Thoracic aorta (tissue), 2 donors: ENCODE measurements at regions not wholly inside any gene's neighbourhood (a gene's known extent, or its start where the extent isn't known, plus 50 kb on each side); places are given as distances from the start of the nearest gene placed in this dataset.

Experiments
- ATAC-seq: fragments of 150-250 bp; one replicate; pipeline ENCODE4 v1.8.0; 2017; ENCODE audit warnings: low read depth; ENCODE audit not compliant: insufficient number of reproducible peaks, low FRiP score
- DNase-seq: peaks from one replicate; pipeline ENCODE4 v3.0.0-alpha.2; 2020; ENCODE audit warnings: low spot score
- H3K27ac ChIP-seq, 2 donors: fragments of 200-600 bp; sonication (generic); 1 replicate in 1 of 2; 2 replicates in 1 of 2; pipeline ENCODE4 v1.5.1; 2016; ENCODE audit warnings: mild to moderate bottlenecking in 2 of 2, moderate library complexity in 2 of 2
- H3K27me3 ChIP-seq: fragments of 200-600 bp; sonication (generic); replicated peaks from 2 replicates; pipeline ENCODE4 v1.6.0; 2016; ENCODE audit warnings: mild to moderate bottlenecking; ENCODE audit not compliant: insufficient read depth
- H3K36me3 ChIP-seq: fragments of 200-600 bp; sonication (generic); one replicate; pipeline ENCODE4 v1.5.1; 2016
- H3K4me1 ChIP-seq, 2 donors: fragments of 200-600 bp; sonication (generic); 1 replicate in 1 of 2; 2 replicates in 1 of 2; pipeline versions ENCODE4 v1.5.1 to v1.6.0; 2016; ENCODE audit warnings: low read depth in 2 of 2, mild to moderate bottlenecking in 1 of 2; ENCODE audit not compliant: control insufficient read depth in 1 of 2
- H3K4me3 ChIP-seq: fragments of 200-600 bp; sonication (generic); 2 replicates; pipeline ENCODE4 v1.5.1; 2016; ENCODE audit warnings: mild to moderate bottlenecking
- H3K9me3 ChIP-seq: fragments of 200-600 bp; sonication (generic); 2 replicates; pipeline ENCODE4 v1.5.1; 2016
- TF ChIP-seq, protein P1 (sequence below): fragments of 200-600 bp; sonication (generic); IDR thresholded peaks from one replicate; pipeline ENCODE4 v1.5.1; 2019; ENCODE audit warnings: antibody characterized with exemption

DNA sequence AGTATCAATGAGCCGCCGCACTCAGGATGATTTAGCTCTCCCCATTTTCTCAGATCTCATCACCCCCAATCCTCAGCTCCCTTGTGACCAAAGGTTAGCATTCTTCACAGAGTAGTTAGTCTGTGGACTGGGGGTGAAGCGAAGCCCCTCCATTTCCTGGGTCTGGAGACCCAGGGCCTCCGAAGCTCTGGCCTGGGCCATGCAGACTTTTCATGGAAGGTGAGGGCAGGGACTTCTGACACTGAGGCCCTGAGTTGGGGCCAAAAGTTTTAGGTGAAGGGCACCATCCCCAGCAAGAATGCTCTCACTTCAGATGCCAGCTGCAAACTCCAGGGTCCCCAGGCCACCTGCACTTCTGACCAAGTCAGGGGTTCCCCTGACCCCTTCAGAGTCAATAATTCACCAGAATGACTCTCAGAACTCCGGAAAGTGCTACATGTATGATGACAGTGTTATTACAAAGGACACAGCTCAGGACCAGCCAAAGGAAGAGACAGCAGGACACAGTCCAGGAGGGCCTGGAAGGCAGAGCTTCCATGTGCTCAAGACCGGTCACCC, 65.7 kb upstream of the DUSP22 start:
- no peaks in the 10 kb centered on the region for H3K9me3 ChIP-seq
- no peak overlapping the region for H3K4me3 ChIP-seq
- TF ChIP-seq, protein P1, sequence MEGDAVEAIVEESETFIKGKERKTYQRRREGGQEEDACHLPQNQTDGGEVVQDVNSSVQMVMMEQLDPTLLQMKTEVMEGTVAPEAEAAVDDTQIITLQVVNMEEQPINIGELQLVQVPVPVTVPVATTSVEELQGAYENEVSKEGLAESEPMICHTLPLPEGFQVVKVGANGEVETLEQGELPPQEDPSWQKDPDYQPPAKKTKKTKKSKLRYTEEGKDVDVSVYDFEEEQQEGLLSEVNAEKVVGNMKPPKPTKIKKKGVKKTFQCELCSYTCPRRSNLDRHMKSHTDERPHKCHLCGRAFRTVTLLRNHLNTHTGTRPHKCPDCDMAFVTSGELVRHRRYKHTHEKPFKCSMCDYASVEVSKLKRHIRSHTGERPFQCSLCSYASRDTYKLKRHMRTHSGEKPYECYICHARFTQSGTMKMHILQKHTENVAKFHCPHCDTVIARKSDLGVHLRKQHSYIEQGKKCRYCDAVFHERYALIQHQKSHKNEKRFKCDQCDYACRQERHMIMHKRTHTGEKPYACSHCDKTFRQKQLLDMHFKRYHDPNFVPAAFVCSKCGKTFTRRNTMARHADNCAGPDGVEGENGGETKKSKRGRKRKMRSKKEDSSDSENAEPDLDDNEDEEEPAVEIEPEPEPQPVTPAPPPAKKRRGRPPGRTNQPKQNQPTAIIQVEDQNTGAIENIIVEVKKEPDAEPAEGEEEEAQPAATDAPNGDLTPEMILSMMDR, result no peak
- H3K4me1 ChIP-seq, result no peaks in the 10 kb centered on the region
- ATAC-seq (no peak), DNase-seq (no peak)
- no peak overlapping the region for H3K27ac ChIP-seq
- no peaks in the 10 kb centered on the region for H3K36me3 ChIP-seq
- H3K27me3 ChIP-seq, result no peaks in the 10 kb centered on the region

DNA sequence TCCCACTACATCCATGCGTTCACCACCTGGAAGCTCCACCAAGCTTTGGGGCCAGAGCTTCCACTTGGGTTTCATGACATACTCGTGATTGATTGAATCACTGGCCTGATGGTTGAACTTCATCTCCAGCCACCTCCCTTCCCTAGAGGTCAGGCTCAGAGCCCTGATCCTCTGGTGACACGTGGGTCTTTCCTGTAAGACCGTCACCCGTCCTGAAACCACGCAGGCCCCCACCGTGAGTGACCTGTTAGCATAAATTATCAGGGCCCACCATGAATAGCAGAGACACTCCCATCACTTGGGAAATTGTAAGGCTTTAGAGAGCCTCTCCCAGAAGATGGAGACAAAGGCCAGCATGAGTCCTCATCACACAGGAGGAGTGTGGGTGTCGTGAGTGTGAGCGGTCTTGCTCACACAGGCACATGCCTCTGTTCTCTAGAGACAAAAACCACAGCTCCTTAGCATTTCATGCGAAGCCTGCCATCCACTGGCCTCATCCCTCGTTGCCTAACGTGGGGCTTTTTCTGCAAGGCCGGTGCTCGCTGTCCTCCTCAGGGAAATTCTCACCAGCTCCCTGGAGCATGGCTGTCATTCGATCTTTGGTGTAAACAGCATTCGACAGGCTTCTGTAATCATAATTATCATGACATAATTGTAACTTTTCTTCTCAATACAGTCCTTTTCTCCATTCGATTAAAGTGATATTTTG, 65.1 kb upstream of the DUSP22 start:
- Histone ChIP-seq H3K27me3 (no peaks in the 10 kb centered on the region), H3K36me3 (no peaks in the 10 kb centered on the region), H3K4me3 (no peak overlapping the region), H3K9me3 (no peaks in the 10 kb centered on the region), H3K27ac (no peak overlapping the region), H3K4me1 (no peaks in the 10 kb centered on the region)
- TF ChIP-seq, protein P1, result no peak
- no peak for DNase-seq
- ATAC-seq, result no peak

DNA sequence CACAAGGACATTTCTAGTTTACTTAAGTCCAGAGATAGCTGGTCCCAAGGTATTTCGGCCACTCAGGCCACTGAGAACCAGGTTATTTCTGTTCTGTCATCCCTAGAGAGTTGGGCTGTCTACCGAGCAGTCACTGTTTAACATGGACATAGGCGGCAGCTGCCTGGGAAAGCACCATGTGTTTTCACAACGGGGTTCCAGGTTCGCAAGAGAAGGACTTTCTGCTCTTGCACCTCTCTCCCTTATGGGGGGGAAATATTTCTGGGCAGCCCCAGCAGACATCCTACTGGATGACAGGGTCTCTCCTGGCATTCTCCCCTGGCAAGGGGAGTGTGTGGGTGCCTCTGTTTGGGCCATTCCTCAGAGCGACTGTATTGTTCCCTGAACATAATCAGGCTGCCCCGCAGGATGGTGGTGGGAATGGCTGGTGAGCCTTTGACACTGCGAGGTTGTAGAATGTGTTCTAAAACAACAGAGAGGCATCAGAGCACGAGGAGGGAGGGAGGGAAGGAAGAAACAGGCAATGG, 64.4 kb upstream of the DUSP22 start:
- H3K27me3 ChIP-seq, result no peaks in the 10 kb centered on the region
- H3K9me3 ChIP-seq, result no peaks in the 10 kb centered on the region
- DNase-seq (no peak), ATAC-seq (no peak)
- H3K27ac ChIP-seq, result no peak overlapping the region
- H3K4me1 ChIP-seq, result no peaks in the 10 kb centered on the region
- TF ChIP-seq, protein P1, result no peak
- H3K4me3 ChIP-seq, result no peak overlapping the region
- H3K36me3 ChIP-seq, result no peaks in the 10 kb centered on the region

DNA sequence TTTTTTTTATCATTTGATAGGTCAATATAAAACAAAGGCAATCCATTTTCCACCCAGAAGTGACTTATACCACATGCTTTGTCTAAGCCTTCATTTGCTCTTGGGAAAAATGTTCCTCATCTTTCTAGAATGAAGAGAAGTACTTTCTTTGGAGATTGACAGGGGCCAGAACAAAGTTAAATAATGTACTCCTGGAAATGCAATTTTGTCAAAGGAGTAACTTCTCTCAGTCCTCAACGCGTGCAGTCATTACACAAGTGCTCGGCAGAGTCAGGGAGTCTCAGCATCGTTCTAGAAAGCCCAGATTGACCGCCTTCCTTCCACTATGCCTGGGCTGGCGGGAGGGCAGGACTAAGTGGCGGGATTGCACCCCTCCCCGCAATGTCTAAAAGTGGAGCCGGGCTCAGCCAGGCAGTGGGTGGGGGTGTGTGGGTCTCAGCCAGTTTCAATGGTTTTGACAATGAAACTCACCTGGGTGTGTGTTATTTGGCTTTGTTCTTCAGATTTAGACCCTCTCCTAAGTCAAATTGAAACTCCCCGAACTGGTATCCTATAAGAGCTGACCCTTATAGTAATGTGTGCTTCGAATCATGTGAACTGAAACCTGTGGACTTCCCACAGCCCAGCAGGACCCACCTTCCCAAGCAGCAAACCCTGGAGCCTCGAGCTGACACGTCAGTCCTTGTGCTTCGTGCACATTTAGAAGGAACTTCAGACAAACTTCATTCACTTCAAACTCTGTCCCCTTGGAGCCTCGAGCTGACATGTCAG, 63.2 kb upstream of the DUSP22 start:
- no peak for DNase-seq

More for the DNA sequence above, 63.2 kb upstream of the DUSP22 start:
- Histone ChIP-seq H3K36me3 (no peaks in the 10 kb centered on the region), H3K4me1 (no peaks in the 10 kb centered on the region), H3K4me3 (no peak overlapping the region), H3K27me3 (no peaks in the 10 kb centered on the region), H3K9me3 (no peaks in the 10 kb centered on the region), H3K27ac (no peak overlapping the region)
- no peak for ATAC-seq
- TF ChIP-seq, protein P1, result no peak
